GM23338 (cell line): ENCODE measurements at regions not wholly inside any gene's neighbourhood (a gene's known extent, or its start where the extent isn't known, plus 50 kb on each side); places are given as distances from the start of the nearest gene placed in this dataset.

ENCODE experiments used
- ATAC-seq: fragments of 200-7000 bp; cut with Tn5 transposase; 3 replicates; pipeline ENCODE4 v1.9.1; 2020
- DNase-seq: peaks from one replicate; pipeline ENCODE4 v3.0.0-alpha.2; 2015; ENCODE audit warnings: low spot score
- H2AFZ ChIP-seq: fragments of 200-600 bp; sonication (generic); 2 replicates; pipeline ENCODE4 v1.8.0; 2016; ENCODE audit warnings: antibody characterized with exemption, mild to moderate bottlenecking, moderate library complexity
- H3F3A ChIP-seq: fragments of 200-600 bp; sonication (generic); replicated peaks from 2 replicates; pipeline ENCODE4 v1.8.0; 2017; ENCODE audit warnings: antibody characterized with exemption, mixed run types, low read depth
- H3K27ac ChIP-seq: fragments of 200-600 bp; sonication (generic); 2 replicates; pipeline ENCODE4 v1.6.1; 2016; ENCODE audit warnings: low read depth
- H3K27me3 ChIP-seq: fragments of 200-600 bp; sonication (generic); 2 replicates; pipeline ENCODE4 v1.8.0; 2016; ENCODE audit warnings: mild to moderate bottlenecking, mixed run types, moderate library complexity; ENCODE audit not compliant: insufficient read depth
- H3K36me3 ChIP-seq: fragments of 200-600 bp; sonication (generic); 2 replicates; pipeline ENCODE4 v1.8.0; 2016; ENCODE audit warnings: mild to moderate bottlenecking; ENCODE audit not compliant: insufficient read depth
- H3K4me1 ChIP-seq: fragments of 200-600 bp; sonication (generic); 2 replicates; pipeline ENCODE4 v1.8.0; 2016; ENCODE audit warnings: mild to moderate bottlenecking, moderate library complexity; ENCODE audit not compliant: insufficient read depth
- H3K4me2 ChIP-seq: fragments of 200-600 bp; sonication (generic); 2 replicates; pipeline ENCODE4 v1.7.1; 2017; ENCODE audit warnings: mixed run types
- H3K4me3 ChIP-seq: fragments of 200-600 bp; sonication (generic); 2 replicates; pipeline ENCODE4 v1.6.1; 2016; ENCODE audit warnings: mixed run types
- H3K79me2 ChIP-seq: fragments of 200-600 bp; sonication (generic); replicated peaks from 2 replicates; pipeline ENCODE4 v1.8.0; 2017; ENCODE audit warnings: mild to moderate bottlenecking; ENCODE audit not compliant: insufficient read depth
- H3K9me2 ChIP-seq: fragments of 200-600 bp; sonication (generic); 2 replicates; pipeline ENCODE4 v1.8.0; 2017; ENCODE audit not compliant: insufficient read depth
- H4K20me1 ChIP-seq: fragments of 200-600 bp; sonication (generic); replicated peaks from 2 replicates; pipeline ENCODE4 v1.8.0; 2017; ENCODE audit warnings: mild to moderate bottlenecking; ENCODE audit not compliant: insufficient read depth
- H3K27ac Mint-ChIP-seq: 2 replicates; pipeline ENCODE4 v1.8.0; 2020; ENCODE audit warnings: inconsistent platforms, mild to moderate bottlenecking, moderate library complexity, mixed read lengths
- H3K27me3 Mint-ChIP-seq: 3 replicates; pipeline ENCODE4 v1.8.0; 2022; ENCODE audit warnings: low read depth, mild to moderate bottlenecking, moderate library complexity, mixed read lengths, inconsistent platforms; ENCODE audit not compliant: insufficient read depth, poor library complexity
- H3K36me3 Mint-ChIP-seq: 3 replicates; pipeline ENCODE4 v1.8.0; 2021; ENCODE audit warnings: low read depth, mild to moderate bottlenecking, inconsistent platforms, moderate library complexity, mixed read lengths
- H3K4me1 Mint-ChIP-seq: 3 replicates; pipeline ENCODE4 v1.8.0; 2020; ENCODE audit warnings: mild to moderate bottlenecking, inconsistent platforms, mixed read lengths
- H3K4me3 Mint-ChIP-seq: 3 replicates; pipeline ENCODE4 v1.8.0; 2021; ENCODE audit warnings: moderate library complexity, mild to moderate bottlenecking, inconsistent platforms, mixed read lengths
- H3K9me3 Mint-ChIP-seq: 3 replicates; pipeline ENCODE4 v1.8.0; 2020; ENCODE audit warnings: moderate library complexity, mild to moderate bottlenecking, inconsistent platforms, mixed read lengths
- CREB1 ChIP-seq: fragments of 250-450 bp; sonication (Bioruptor Pico); IDR thresholded peaks from 2 replicates; pipeline ENCODE4 v1.5.0; 2020; ENCODE audit warnings: low read depth, mild to moderate bottlenecking, moderate library complexity
- EZH2 ChIP-seq: fragments of 200-600 bp; sonication (generic); IDR thresholded peaks from one replicate; pipeline ENCODE4 v1.8.0; 2017; ENCODE audit warnings: antibody characterized with exemption, mild to moderate bottlenecking, low read depth; ENCODE audit not compliant: unreplicated experiment
- EZH2phosphoT487 ChIP-seq: fragments of 200-600 bp; sonication (generic); IDR thresholded peaks from one replicate; pipeline ENCODE4 v1.8.1; 2018; ENCODE audit warnings: antibody characterized with exemption; ENCODE audit not compliant: unreplicated experiment
- JUNB ChIP-seq: IDR thresholded peaks from one replicate; pipeline ENCODE4 v1.6.1; 2016; ENCODE audit warnings: antibody characterized with exemption; ENCODE audit not compliant: unreplicated experiment
- NANOG ChIP-seq: IDR thresholded peaks from 2 replicates; pipeline ENCODE4 v1.6.1; 2016; ENCODE audit warnings: antibody characterized with exemption, borderline replicate concordance
- POLR2AphosphoS5 ChIP-seq: IDR thresholded peaks from 2 replicates; pipeline ENCODE4 v1.6.1; 2016; ENCODE audit warnings: antibody characterized with exemption, low read depth
- STAT1 ChIP-seq: IDR thresholded peaks from one replicate; pipeline ENCODE4 v1.6.1; 2016; ENCODE audit warnings: antibody characterized with exemption; ENCODE audit not compliant: unreplicated experiment
- ZNF114 ChIP-seq: fragments of 250-450 bp; sonication (Bioruptor Pico); IDR thresholded peaks from 2 replicates; pipeline ENCODE4 v1.5.0; 2020; ENCODE audit warnings: mild to moderate bottlenecking, moderate library complexity
- ZNF331 ChIP-seq: fragments of 250-450 bp; sonication (Bioruptor Pico); IDR thresholded peaks from 2 replicates; pipeline ENCODE4 v1.5.0; 2020; ENCODE audit warnings: low read depth, mild to moderate bottlenecking, moderate library complexity
- TF ChIP-seq, protein P1 (sequence below), 2 experiments: fragments of 200-600 bp in 1 of 2; sonication (generic) in 1 of 2; conservative IDR thresholded peaks; 2 replicates each; pipeline versions ENCODE4 v1.5.1 to v1.6.1; 2016 to 2017; ENCODE audit warnings: antibody characterized with exemption in 2 of 2, low read depth in 2 of 2, mild to moderate bottlenecking in 2 of 2, moderate library complexity in 1 of 2
- TF ChIP-seq, protein P2 (sequence below): fragments of 250-450 bp; sonication (Bioruptor Pico); IDR thresholded peaks from 2 replicates; pipeline ENCODE4 v1.5.0; 2020; ENCODE audit warnings: mild to moderate bottlenecking, moderate library complexity
- TF ChIP-seq, protein P3 (sequence below): IDR thresholded peaks from one replicate; pipeline ENCODE4 v1.6.1; 2018; ENCODE audit warnings: antibody characterized with exemption; ENCODE audit not compliant: unreplicated experiment
- TF ChIP-seq, protein P4 (sequence below): IDR thresholded peaks from 2 replicates; pipeline ENCODE4 v1.6.1; 2016; ENCODE audit warnings: antibody characterized with exemption

DNA sequence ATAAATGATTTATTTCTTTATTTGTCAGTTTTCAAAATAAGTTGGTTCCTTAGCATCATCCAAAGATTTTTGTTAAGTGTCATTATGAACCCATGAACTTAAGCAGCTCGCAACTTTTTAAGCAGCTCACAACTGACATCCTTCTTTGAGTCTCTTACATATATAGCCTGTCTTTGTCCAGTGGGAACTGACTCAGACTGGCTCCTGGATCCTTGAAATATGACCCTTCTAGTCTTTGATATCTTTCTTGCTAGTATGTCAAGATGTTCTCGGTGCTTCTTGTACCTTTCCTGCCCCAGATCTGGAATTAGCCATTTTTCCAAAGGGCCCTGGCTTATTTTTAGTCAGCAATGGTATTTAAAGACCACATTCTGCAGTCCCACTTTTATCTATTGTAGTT is 53.9 kb upstream of the ARID5B start:
- no peak overlapping the region for H3K27ac ChIP-seq
- Mint-ChIP-seq H3K9me3 (no peaks in the 10 kb centered on the region), H3K4me3 (no peak overlapping the region), H3K4me1 (peaks cover 16% of the 10 kb centered on the region), H3K27ac (no peak overlapping the region), H3K27me3 (peaks cover 52% of the 10 kb centered on the region), H3K36me3 (no peaks in the 10 kb centered on the region)
- no peak overlapping the region for H2AFZ ChIP-seq
- H3K79me2 ChIP-seq = no peaks in the 10 kb centered on the region
- H3K4me1 ChIP-seq = no peaks in the 10 kb centered on the region; the same call in 1 of the 2 replicates
- H3K36me3 ChIP-seq = no peaks in the 10 kb centered on the region
- no peaks in the 10 kb centered on the region for H3K9me2 ChIP-seq
- no peak for DNase-seq
- no peak for ATAC-seq
- TF ChIP-seq ZNF114 = no peak
- TF ChIP-seq EZH2phosphoT487 = no peak
- TF ChIP-seq STAT1 = no peak
- no peak for TF ChIP-seq NANOG
- TF ChIP-seq, protein P1, sequence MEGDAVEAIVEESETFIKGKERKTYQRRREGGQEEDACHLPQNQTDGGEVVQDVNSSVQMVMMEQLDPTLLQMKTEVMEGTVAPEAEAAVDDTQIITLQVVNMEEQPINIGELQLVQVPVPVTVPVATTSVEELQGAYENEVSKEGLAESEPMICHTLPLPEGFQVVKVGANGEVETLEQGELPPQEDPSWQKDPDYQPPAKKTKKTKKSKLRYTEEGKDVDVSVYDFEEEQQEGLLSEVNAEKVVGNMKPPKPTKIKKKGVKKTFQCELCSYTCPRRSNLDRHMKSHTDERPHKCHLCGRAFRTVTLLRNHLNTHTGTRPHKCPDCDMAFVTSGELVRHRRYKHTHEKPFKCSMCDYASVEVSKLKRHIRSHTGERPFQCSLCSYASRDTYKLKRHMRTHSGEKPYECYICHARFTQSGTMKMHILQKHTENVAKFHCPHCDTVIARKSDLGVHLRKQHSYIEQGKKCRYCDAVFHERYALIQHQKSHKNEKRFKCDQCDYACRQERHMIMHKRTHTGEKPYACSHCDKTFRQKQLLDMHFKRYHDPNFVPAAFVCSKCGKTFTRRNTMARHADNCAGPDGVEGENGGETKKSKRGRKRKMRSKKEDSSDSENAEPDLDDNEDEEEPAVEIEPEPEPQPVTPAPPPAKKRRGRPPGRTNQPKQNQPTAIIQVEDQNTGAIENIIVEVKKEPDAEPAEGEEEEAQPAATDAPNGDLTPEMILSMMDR (conservative IDR thresholded peaks at IDR 0.05; ENCODE audit: low read depth in 2 of 2) = no peak
- TF ChIP-seq JUNB = no peak
- TF ChIP-seq, protein P2, sequence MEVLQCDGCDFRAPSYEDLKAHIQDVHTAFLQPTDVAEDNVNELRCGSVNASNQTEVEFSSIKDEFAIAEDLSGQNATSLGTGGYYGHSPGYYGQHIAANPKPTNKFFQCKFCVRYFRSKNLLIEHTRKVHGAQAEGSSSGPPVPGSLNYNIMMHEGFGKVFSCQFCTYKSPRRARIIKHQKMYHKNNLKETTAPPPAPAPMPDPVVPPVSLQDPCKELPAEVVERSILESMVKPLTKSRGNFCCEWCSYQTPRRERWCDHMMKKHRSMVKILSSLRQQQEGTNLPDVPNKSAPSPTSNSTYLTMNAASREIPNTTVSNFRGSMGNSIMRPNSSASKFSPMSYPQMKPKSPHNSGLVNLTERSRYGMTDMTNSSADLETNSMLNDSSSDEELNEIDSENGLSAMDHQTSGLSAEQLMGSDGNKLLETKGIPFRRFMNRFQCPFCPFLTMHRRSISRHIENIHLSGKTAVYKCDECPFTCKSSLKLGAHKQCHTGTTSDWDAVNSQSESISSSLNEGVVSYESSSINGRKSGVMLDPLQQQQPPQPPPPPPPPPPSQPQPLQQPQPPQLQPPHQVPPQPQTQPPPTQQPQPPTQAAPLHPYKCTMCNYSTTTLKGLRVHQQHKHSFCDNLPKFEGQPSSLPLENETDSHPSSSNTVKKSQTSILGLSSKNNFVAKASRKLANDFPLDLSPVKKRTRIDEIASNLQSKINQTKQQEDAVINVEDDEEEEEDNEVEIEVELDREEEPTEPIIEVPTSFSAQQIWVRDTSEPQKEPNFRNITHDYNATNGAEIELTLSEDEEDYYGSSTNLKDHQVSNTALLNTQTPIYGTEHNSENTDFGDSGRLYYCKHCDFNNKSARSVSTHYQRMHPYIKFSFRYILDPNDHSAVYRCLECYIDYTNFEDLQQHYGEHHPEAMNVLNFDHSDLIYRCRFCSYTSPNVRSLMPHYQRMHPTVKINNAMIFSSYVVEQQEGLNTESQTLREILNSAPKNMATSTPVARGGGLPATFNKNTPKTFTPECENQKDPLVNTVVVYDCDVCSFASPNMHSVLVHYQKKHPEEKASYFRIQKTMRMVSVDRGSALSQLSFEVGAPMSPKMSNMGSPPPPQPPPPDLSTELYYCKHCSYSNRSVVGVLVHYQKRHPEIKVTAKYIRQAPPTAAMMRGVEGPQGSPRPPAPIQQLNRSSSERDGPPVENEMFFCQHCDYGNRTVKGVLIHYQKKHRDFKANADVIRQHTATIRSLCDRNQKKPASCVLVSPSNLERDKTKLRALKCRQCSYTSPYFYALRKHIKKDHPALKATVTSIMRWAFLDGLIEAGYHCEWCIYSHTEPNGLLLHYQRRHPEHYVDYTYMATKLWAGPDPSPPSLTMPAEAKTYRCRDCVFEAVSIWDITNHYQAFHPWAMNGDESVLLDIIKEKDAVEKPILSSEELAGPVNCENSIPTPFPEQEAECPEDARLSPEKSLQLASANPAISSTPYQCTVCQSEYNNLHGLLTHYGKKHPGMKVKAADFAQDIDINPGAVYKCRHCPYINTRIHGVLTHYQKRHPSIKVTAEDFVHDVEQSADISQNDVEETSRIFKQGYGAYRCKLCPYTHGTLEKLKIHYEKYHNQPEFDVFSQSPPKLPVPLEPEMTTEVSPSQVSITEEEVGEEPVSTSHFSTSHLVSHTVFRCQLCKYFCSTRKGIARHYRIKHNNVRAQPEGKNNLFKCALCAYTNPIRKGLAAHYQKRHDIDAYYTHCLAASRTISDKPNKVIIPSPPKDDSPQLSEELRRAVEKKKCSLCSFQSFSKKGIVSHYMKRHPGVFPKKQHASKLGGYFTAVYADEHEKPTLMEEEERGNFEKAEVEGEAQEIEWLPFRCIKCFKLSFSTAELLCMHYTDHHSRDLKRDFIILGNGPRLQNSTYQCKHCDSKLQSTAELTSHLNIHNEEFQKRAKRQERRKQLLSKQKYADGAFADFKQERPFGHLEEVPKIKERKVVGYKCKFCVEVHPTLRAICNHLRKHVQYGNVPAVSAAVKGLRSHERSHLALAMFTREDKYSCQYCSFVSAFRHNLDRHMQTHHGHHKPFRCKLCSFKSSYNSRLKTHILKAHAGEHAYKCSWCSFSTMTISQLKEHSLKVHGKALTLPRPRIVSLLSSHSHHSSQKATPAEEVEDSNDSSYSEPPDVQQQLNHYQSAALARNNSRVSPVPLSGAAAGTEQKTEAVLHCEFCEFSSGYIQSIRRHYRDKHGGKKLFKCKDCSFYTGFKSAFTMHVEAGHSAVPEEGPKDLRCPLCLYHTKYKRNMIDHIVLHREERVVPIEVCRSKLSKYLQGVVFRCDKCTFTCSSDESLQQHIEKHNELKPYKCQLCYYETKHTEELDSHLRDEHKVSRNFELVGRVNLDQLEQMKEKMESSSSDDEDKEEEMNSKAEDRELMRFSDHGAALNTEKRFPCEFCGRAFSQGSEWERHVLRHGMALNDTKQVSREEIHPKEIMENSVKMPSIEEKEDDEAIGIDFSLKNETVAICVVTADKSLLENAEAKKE = no peak
- TF ChIP-seq CREB1 (CRISPR knock-in tag) = no peak
- TF ChIP-seq EZH2 = no peak
- TF ChIP-seq, protein P3, sequence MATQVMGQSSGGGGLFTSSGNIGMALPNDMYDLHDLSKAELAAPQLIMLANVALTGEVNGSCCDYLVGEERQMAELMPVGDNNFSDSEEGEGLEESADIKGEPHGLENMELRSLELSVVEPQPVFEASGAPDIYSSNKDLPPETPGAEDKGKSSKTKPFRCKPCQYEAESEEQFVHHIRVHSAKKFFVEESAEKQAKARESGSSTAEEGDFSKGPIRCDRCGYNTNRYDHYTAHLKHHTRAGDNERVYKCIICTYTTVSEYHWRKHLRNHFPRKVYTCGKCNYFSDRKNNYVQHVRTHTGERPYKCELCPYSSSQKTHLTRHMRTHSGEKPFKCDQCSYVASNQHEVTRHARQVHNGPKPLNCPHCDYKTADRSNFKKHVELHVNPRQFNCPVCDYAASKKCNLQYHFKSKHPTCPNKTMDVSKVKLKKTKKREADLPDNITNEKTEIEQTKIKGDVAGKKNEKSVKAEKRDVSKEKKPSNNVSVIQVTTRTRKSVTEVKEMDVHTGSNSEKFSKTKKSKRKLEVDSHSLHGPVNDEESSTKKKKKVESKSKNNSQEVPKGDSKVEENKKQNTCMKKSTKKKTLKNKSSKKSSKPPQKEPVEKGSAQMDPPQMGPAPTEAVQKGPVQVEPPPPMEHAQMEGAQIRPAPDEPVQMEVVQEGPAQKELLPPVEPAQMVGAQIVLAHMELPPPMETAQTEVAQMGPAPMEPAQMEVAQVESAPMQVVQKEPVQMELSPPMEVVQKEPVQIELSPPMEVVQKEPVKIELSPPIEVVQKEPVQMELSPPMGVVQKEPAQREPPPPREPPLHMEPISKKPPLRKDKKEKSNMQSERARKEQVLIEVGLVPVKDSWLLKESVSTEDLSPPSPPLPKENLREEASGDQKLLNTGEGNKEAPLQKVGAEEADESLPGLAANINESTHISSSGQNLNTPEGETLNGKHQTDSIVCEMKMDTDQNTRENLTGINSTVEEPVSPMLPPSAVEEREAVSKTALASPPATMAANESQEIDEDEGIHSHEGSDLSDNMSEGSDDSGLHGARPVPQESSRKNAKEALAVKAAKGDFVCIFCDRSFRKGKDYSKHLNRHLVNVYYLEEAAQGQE = no peak
- no peak for TF ChIP-seq POLR2AphosphoS5
- TF ChIP-seq ZNF331 (CRISPR knock-in tag) = no peak
- TF ChIP-seq, protein P4, sequence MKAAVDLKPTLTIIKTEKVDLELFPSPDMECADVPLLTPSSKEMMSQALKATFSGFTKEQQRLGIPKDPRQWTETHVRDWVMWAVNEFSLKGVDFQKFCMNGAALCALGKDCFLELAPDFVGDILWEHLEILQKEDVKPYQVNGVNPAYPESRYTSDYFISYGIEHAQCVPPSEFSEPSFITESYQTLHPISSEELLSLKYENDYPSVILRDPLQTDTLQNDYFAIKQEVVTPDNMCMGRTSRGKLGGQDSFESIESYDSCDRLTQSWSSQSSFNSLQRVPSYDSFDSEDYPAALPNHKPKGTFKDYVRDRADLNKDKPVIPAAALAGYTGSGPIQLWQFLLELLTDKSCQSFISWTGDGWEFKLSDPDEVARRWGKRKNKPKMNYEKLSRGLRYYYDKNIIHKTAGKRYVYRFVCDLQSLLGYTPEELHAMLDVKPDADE = no peak
- H3K27me3 ChIP-seq = no peaks in the 10 kb centered on the region
- H3K4me3 ChIP-seq = no peak overlapping the region
- no peak overlapping the region for H3K4me2 ChIP-seq
- no peaks in the 10 kb centered on the region for H3F3A ChIP-seq
- no peaks in the 10 kb centered on the region for H4K20me1 ChIP-seq
